T-helper 9 cell (primary cell): ENCODE measurements at regions not wholly inside any gene's neighbourhood (a gene's known extent, or its start where the extent isn't known, plus 50 kb on each side); places are given as distances from the start of the nearest gene placed in this dataset.
"Not testable (repeated sequence)": the region's sequence is repeated elsewhere in the genome, so short reads cannot be mapped to it uniquely, and the experiment has no call there.

Source experiments
- DNase-seq: peaks from one replicate; pipeline ENCODE4 v3.0.0-alpha.2; 2020

DNA sequence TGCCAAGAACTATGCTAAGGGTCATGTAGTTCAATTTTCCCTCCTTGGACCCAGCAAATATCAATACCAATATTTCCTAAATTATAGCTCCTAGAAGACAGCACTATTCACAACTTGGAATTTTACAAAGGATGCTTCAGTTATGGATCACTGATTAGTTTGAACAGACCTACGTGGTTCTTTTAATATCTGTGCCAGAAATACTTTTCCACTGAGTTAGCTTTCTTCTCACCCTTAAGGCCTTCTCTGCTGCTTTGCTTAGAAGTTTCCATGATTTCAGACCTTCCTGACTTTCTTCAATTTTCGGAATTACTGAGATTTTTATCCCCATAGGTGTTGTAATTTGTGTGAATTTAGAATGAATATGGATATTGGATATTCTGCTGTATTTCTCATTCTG is 380.4 kb downstream of the PSAT1 start:
- no peak for DNase-seq

DNA sequence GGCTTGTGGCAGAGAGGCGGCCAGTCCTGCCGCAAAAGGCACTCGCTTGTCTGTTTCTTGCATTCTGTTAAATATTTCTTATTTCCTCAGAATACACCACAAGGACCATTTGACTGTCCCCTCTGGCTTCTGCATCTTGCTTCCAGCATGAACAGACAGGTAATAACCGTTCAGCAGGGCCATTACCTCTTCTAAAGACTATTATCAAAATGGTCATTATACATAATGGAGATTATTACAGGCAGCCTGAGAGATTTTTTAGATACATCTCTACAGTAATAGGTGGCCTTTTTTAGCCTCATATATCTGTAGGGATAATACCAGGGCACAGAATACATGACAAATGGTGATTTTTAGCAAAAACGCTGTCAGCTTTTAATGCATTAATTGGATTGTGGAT is 382.0 kb downstream of the PSAT1 start:
- no peak for DNase-seq

DNA sequence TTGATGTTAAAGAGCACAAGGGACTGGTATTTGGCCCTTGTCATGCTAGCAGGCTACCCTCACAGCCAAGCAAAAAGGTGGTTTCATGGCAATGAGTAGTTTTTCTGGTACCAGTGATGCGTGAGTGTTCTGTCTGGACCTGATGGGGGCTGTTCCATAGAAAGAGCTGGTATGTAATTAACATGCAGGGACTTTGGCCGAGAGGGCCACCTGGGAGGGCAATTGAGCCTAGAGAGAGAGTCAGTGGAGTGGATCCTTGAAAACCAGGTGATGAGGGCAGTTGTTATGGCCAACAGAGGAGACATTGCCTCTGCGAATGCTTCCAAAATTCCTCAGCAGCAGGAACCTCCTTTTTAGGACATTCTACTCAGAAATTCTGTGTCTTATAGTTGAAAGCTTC is 383.3 kb downstream of the PSAT1 start:
- DNase-seq: no peak

DNA sequence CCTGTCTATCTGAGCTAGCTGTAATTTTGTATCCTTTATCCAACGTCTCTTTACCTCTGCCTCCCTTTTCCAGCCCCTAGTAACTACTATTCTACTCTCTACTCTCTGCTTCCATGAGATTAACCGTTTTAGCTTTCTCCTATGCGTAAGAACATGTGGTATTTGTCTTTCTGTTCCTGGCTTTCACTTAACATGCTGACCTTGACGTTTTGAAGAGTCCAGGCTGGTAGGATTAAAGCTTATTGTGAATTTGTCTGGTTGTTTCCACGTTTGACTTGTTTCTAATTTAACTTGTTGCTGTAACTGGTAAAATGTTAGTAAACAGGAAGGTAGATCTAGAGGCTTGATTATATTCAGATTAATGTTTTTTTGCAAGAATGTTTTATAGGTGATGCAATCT is 385.3 kb downstream of the PSAT1 start:
- no peak for DNase-seq

DNA sequence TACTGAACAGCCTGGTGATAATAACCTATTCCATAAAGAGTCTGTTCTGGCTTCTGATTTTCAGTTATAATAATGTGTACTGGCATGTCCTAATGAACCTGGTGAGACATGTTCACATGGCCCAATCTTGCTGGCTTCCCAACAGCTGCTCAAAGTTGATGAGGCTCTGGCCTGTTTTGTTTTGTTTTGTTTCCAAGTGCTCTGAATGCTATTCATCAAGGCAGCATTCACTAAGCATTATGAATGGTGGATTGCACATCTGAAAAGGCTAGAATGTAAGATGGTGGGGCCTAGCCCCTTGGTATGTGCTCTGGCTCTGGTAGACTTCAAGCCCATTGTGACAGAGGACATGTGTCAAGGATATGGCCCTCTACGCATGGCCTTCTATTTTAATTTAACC is 388.5 kb downstream of the PSAT1 start:
- no peak for DNase-seq

DNA sequence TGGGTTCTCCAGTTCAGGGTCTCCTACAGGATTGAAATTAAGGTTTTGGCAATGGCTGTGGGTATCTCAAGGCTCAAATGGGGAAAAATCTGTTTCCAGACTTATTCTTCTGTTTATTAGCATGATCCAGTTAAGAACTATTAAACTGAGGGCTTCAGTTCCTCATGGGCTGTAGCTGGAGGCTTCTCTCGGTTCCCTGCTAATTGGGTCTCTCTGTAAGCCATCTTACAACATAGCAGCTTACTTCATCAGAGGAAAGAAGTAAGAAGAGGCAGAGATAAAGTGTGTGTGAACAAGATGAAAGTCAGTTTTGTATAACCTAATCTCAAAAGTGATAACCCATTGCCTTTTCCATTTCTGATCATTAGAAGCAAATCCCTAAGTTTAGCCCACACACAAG is 391.9 kb downstream of the PSAT1 start:
- no peak for DNase-seq

DNA sequence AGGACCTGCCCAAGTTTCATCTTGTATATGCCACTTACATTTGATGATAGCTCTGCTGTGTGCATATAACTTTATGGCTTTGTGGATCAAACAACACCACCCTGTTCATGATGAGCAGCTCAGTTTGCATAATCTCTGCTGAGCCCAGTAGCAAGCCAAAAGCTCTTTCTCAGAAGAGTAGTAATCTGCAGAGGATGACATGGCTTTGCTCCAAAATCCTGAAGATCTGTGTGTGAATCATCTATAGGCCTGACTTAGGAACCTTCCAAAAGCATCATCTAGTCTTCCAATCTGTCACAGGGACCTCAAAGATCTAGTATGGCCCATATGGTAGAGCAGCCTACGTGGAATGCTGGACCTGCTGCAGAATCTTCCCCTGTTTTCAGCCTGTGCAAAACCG is 394.6 kb downstream of the PSAT1 start:
- DNase-seq: no peak

DNA sequence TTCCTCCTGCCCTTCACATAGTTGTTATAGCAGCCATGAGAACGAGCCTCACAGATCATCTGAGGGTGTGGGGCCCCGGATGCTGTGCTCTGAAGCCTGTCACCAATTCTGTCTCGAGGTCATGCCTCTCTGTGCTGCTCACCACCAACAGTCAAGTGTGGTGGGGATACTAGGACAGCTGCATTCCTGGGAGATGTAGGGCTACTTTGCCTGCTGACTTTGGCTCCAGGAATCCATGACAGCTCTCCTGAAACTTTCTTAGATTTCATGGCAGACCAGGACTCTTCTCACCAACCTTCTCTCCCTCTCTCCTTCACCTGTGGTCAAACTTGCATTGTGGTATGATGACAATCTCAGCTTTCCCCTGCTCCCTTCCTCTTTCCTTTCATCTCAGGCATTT is 395.9 kb downstream of the PSAT1 start:
- DNase-seq: no peak

DNA sequence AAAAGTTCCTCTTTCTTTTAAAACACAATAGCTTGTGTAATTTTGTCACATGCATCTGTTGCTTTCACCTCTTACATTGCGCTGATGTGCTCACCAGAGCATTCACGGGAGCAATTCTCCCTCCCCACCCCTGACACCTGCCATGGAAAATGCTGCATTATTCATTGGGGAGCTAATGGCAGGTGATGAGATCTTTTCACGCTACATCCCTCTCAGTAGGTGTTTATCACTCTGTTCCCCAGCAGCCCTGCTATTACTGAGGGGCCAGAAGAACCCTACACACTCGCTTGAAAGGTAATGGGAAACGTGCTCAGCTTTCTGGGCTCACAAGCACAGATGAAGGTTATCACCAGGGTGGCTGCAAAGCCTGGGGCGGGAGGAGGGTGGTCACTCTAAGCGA is 398.0 kb downstream of the PSAT1 start:
- DNase-seq: no peak

DNA sequence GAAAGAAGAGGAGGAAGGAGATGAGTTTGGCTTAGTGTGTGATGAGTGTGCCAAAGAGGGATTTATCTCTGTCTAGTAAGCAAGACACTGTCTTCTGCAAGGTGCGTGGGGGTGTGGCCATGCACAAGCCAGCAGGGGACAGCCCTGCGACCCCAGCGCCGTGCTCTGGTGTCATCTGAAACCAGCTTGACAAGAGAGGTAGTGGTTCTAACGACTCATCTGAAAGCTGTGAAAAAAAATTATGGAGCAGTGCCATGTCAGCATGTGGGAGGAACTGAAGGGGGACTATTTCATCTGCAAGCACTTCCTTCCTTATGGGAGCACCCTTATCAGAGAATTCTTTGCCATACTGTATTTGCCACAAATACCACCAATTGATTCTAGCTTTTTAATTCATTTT is 398.6 kb downstream of the PSAT1 start:
- DNase-seq: no peak

DNA sequence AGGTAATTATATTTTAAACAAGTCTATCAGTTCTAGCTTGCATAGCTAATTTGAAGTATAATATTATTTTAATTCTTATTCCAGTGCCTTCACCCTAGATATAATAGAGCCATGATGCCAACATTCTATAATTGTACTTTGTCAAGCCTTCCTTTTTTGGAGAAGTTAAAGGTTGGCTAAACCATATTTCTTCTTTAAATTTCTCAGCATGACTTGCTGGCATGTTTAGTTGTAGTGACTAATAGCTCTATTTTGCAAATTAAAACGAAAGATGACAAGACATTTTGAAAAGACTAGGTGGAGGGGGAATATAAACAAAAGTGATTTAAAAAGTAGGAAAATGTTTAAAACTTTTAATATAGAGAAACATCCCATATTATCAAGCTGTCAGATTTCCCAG is 400.7 kb downstream of the PSAT1 start:
- no peak for DNase-seq

DNA sequence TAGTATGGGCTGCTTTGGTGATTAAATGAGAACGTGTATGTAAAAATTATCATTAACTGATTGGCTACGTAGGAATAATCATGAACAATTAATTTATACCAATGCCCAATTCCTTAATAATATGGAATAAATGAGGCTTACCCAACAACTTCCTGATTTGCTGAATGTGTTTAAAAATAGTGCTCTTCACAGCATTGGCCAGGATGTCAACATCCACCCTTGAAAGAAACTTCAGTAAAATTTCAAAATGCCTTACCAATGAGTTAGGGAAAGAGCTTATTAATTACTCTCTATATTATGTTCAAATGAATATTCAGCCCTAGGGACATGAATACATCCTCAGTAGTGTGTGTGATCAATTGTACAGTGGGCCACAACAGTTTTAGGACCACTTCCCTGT is 401.4 kb downstream of the PSAT1 start:
- DNase-seq: no peak

DNA sequence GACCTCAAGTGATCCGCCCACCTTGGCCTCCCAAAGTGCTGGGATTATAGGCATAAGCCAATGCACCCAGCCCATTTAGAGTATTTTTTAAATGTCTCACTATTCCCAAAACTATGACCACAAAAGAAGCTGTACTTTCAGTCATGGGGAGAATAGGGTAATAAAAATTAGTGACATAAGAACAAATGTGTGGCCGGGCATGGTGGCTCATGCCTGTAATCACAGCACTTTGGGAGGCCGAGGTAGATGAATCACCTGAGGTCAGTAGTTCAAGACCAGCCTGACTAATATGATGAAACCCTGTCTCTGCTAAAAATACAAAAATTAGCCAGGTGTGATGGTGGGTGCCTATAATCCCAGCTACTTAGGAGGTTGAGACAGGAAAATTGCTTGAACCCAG is 402.3 kb downstream of the PSAT1 start:
- DNase-seq: not testable (repeated sequence)

DNA sequence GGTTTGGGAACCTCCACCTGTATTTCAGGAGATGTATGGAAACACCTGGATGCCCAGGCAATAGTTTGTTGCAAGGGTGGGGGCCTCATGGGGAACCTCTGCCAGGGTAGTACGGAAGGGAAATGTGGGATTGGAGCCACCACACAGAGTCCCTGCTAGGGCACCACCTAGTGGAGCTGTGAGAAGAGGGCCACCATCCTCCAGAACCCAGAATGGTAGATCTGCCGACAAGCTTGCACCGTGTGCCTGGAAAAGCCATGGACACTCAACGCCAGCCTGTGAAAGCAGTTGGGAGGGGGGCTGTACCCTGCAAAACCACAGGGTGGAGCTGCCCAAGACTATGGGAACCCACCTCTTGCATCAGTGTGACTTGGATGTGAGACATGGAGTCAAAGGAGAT is 407.2 kb downstream of the PSAT1 start:
- DNase-seq: not testable (repeated sequence)

DNA sequence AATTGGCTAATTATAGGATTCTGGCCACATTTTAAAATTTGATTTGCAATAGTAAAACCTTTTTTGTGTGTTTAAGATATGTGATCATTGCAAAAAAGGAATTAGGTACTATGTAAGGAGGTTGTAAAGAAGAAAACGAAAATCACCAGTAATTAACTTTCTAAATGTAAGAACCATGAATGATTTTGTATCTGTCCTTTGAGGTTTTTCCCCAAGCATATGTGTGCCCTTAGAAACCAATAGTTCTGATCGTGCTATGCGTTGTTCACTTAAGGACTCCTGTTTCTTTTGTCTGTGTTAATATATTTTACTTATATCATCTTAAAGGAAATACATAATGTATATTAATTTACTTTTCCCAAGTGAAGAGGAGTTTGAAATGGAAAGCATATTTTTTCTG is 410.2 kb downstream of the PSAT1 start:
- DNase-seq: no peak

DNA sequence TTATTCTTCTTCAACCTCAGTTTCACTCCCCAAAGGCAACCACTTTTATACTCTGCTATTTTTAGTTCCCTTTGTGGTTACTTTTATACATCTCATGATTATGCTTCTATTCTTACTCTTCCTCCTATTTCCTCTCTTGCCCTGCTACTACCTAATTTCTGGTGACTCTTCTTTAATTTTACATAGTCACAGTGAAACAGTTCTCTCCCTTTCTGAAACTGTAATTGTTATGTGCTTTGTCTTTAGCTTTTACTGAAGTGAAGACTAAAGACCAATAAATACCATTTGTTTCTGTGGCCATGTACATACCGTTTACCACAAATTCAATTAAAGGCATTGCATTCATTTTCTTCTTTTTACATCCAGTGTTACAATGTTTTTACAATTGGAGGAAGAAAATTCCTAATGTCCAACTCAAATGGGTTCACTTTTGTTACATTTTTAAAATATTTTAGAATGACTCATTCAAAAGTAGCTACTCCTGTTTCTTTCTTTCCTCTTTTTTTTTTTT is 410.6 kb downstream of the PSAT1 start:
- DNase-seq: no peak

DNA sequence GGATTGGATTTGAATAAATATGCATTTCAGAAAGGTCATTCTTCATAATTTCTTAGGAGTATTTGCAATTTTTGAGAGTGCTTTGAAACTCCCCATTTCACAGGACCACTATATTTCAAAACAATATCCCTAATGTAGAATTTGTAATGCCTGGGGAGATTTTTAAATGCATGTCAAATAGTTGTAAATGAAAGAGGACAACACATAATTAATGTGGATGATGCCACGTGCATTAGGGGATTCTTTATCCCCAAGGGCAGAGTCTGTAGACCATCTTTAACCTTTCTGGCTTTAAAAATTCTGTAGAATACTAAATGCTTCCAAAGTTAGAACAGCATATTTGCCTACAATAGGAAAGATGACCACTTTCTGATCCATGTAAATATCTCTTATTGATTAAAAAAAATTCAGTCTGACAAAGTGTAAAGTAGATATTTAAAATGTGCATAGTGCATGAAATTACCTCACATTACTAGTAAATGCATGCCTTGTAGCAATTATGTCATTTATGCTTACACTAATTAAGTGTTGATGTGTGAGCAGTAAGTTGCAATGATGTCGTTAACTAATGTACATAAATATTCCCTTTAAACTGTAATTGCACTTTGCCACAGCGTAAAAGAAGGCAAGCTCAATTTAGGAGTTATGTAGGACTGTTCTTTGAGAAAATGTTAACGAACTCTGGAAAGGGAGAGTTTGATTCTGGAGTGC is 416.1 kb downstream of the PSAT1 start:
- DNase-seq: no peak

DNA sequence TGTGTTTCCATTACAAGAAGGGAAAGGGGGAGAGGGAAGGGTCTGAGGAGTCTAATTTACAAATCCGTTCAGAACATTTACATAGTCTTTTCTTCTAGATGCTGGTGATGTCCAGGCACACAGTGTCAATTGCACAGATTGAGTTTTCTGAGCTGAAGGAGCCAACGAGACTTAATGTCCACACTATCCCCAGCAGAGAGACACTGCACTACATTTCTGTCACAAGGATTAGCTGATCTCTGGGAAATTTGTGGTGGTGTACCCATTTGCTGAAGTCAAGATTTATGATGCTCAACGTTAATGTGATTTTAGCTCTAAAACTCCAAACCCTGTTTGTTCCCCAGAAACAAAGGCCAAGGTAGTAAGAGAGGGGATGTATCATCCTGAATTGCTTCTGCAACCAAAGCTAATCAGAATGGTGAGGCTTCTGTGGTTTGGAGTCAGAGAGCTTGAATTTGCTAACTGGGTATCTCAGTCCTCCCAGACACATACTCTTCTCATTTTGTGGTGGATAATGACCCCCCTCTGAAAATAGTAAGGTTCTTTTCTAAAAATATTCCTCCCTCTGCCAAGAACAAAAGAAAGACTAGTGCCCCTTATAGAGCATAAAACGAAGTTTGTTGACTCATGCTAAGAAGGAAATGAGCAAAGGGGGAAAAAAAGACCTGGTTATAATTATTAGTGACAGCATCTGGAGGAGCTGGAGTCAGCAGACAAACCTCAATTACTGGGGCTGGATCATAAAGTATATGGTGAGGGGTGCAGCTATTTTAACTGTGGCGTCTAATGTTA is 416.9 kb downstream of the PSAT1 start:
- no peak for DNase-seq

DNA sequence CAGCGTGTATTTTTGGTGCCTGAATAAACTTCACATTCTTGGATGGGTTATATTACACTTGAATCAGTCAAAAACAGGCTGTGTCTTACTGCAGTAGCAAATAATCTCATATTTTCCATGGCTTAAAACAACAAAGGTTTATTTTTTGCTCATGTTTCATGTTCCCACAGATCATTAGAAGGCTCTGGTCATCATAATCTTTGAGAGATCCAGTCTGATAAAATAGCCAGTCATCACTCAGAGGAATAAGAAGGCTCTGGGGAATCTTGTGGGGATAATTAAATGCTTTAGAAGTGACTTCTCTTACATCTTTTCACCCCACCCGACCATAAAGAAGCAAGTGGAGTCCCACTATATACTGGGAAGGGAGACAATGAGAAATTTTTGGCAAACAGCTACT is 417.7 kb downstream of the PSAT1 start:
- no peak for DNase-seq

DNA sequence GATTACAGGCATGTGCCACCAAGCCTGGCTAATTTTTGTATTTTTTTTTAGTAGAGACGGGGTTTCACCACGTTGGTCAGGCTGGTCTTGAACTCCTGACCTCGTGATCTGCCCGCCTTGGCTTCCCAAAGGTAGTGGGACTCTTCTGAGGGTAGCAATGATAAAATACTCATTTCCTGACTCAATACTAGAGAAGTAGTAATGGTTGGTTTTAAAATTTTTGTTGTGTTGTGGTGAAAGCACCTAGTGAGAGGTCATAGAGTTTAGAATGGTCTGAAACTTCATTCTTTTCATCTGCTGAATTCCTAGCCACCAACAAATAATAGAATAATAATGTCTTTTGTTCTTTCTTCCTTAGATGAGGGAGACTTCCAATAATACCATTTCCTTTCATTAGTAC is 422.1 kb downstream of the PSAT1 start:
- DNase-seq: not testable (repeated sequence)

DNA sequence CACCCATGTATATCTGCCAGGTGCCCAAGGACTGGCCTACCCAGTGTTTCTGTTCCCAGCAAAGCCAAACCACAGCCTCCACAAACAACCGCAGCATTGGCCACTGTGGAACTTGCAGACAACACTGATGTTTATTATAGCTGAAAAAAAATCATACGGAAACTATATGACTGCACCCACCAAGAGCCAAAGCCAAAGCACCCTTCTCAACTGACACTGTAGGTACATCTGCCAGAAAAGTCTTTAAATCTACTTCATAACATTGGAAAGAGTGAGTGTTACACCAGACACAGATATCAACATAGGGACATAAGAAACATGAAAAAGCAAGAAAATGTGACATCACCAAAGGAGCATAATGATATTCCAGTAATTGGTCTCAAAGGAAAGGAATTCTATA is 428.0 kb downstream of the PSAT1 start:
- no peak for DNase-seq

DNA sequence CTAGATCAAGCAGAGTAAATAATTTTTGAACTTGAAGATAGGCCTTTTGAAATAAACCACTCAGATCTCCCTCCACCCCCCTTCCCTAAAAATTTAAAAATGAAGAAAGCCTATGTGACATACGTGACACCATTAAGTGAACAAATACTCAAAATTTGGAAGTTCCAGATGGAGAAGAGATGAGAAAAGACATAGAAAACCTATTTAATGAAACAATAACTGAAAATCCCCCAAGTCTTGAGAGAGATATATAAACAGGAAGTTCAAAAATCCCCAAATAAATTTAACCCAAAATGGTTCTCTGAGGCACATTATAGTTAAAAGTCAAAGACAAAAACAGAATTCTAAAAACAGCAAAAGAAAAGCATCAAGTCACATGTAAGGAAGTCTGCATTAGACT is 428.6 kb downstream of the PSAT1 start:
- no peak for DNase-seq

DNA sequence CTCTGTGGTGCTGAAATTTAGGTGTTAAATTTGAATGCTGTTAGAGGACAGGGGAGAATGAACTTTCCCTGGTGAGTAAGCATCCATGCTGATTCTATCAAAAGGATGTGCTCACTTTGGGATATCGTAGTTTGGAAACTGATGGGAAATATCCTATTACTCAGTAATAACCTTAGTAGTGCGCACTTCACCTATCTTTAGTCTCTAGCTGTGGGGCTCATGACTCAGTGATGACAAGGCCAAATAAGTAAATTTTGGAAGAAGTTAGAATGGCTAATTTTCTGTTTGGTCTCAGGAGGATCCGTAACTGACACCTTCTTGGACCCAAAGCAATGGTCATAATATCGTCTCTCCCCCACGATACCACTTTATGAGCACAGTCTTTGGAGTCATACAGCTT is 448.4 kb downstream of the PSAT1 start:
- no peak for DNase-seq

DNA sequence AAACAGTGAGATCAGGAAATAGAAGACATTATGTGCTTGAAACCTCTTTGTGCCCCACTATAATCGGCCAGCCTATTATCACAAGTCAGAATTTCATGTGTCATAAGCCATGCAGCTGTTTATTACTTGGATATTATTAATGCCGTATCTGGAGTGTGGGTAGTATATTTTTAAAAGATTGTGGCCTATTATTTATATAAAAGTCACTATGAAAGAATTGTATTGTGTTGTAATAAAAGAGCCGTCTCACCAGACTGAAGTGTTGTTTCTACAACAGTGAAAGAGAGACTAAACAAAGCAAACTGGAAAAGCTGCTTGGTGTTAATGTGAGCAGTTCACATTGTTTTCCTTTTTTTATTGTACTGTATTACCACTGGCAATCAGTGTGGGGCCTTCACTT is 449.1 kb downstream of the PSAT1 start:
- DNase-seq: no peak

DNA sequence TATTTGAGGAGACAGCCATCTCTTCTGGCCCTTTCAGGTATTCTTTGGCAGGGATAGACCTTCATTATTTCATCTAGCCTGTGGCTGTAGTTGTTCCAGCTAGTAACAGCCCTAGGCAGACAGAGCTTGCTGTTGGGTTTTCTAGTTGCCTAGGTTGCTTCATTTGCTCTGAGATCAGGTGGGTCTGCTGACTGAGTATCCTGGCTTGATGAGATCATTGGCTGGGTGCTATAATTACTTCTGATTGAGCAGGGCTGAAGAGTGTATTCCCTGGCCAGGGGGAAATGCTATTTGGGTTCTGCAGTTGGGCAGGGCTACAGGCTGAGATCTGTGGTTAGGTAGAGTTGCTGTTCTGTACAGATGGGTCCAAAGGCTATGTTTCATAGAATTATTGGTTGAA is 456.1 kb downstream of the PSAT1 start:
- DNase-seq: no peak
